Mesenchymal stem cell (in vitro differentiated cells and primary cell): ENCODE measurements at regions not wholly inside any gene's neighbourhood (a gene's known extent, or its start where the extent isn't known, plus 50 kb on each side); places are given as distances from the start of the nearest gene placed in this dataset.

Experiments
- DNase-seq: peaks from one replicate; pipeline ENCODE4 v3.0.0-alpha.2; 2013
- H2AFZ ChIP-seq: one replicate; pipeline ENCODE4 v1.6.1; 2013; ENCODE audit warnings: low read depth, mild to moderate bottlenecking, control low read depth, inconsistent platforms, low read length, moderate library complexity
- H2AK5ac ChIP-seq: 2 replicates; pipeline ENCODE4 v1.6.1; 2013; ENCODE audit warnings: low read length, moderate library complexity, mild to moderate bottlenecking, inconsistent platforms; ENCODE audit not compliant: severe bottlenecking
- H2BK120ac ChIP-seq: one replicate; pipeline ENCODE4 v1.6.1; 2013; ENCODE audit warnings: low read depth, mild to moderate bottlenecking, inconsistent platforms, low read length, moderate library complexity
- H2BK12ac ChIP-seq, 2 experiments: one replicate each; pipeline ENCODE4 v1.6.1; 2013; ENCODE audit warnings: inconsistent platforms in 2 of 2, low read length in 2 of 2, mild to moderate bottlenecking in 2 of 2, moderate library complexity in 2 of 2, control low read depth in 1 of 2
- H2BK15ac ChIP-seq: one replicate; pipeline ENCODE4 v1.6.1; 2013; ENCODE audit warnings: mild to moderate bottlenecking, low read depth, inconsistent platforms; ENCODE audit not compliant: poor library complexity, severe bottlenecking
- H2BK5ac ChIP-seq: 2 replicates; pipeline ENCODE4 v1.6.1; 2013; ENCODE audit warnings: low read depth, mild to moderate bottlenecking, low read length, control low read depth, inconsistent platforms; ENCODE audit not compliant: poor library complexity, severe bottlenecking
- H3K14ac ChIP-seq, 2 experiments: one replicate each; pipeline ENCODE4 v1.6.1; 2013; ENCODE audit warnings: inconsistent platforms in 2 of 2, low read length in 2 of 2, control low read depth in 1 of 2, mild to moderate bottlenecking in 1 of 2, moderate library complexity in 1 of 2
- H3K18ac ChIP-seq, 2 experiments: one replicate each; pipeline ENCODE4 v1.6.1; 2013; ENCODE audit warnings: inconsistent platforms in 2 of 2, low read length in 2 of 2, control low read depth in 1 of 2, low read depth in 1 of 2, mild to moderate bottlenecking in 1 of 2
- H3K23ac ChIP-seq, 2 experiments: one replicate each; pipeline ENCODE4 v1.6.1; 2013; ENCODE audit warnings: inconsistent platforms in 2 of 2, low read length in 2 of 2, mild to moderate bottlenecking in 2 of 2, moderate library complexity in 2 of 2, control low read depth in 1 of 2
- H3K27ac ChIP-seq: 2 replicates; pipeline ENCODE4 v1.5.1; 2013; ENCODE audit warnings: mild to moderate bottlenecking, moderate library complexity, low read length, control low read depth, inconsistent platforms; ENCODE audit not compliant: poor library complexity, severe bottlenecking
- H3K27me3 ChIP-seq, 2 experiments: 2 replicates each; pipeline versions ENCODE4 v1.6.1 to v1.7.0; 2013; ENCODE audit warnings: low read length in 2 of 2, mild to moderate bottlenecking in 2 of 2, moderate library complexity in 2 of 2, control low read depth in 1 of 2, inconsistent platforms in 1 of 2; ENCODE audit not compliant: control insufficient read depth in 1 of 2, insufficient read depth in 1 of 2
- H3K36me3 ChIP-seq, 2 experiments: 2 replicates each; pipeline versions ENCODE4 v1.6.1 to v1.7.0; 2013; ENCODE audit warnings: low read length in 2 of 2, control low read depth in 1 of 2, inconsistent platforms in 1 of 2, low read depth in 1 of 2, mild to moderate bottlenecking in 1 of 2; ENCODE audit not compliant: insufficient read depth in 2 of 2, control insufficient read depth in 1 of 2
- H3K4ac ChIP-seq, 2 experiments: one replicate each; pipeline ENCODE4 v1.6.1; 2013; ENCODE audit warnings: inconsistent platforms in 2 of 2, low read length in 2 of 2, mild to moderate bottlenecking in 2 of 2, moderate library complexity in 2 of 2, control low read depth in 1 of 2, low read depth in 1 of 2
- H3K4me1 ChIP-seq: 2 replicates; pipeline ENCODE4 v1.6.1; 2013; ENCODE audit warnings: low read depth, low read length, control low read depth; ENCODE audit not compliant: control insufficient read depth, insufficient read depth
- H3K4me2 ChIP-seq: 2 replicates; pipeline ENCODE4 v1.6.1; 2013; ENCODE audit warnings: low read length, mild to moderate bottlenecking, inconsistent platforms; ENCODE audit not compliant: poor library complexity, severe bottlenecking
- H3K4me3 ChIP-seq, 2 experiments: 2 replicates each; pipeline versions ENCODE4 v1.5.1 to v1.7.0; 2013; ENCODE audit warnings: low read length in 2 of 2, mild to moderate bottlenecking in 2 of 2, control low read depth in 1 of 2, low read depth in 1 of 2; ENCODE audit not compliant: insufficient read depth in 1 of 2
- H3K79me1 ChIP-seq: replicated peaks from 2 replicates; pipeline ENCODE4 v1.6.1; 2013; ENCODE audit warnings: mild to moderate bottlenecking, control low read depth, low read length, inconsistent platforms; ENCODE audit not compliant: poor library complexity, severe bottlenecking
- H3K9ac ChIP-seq: 2 replicates; pipeline ENCODE4 v1.7.0; 2013; ENCODE audit warnings: mild to moderate bottlenecking, low read length, moderate library complexity
- H3K9me3 ChIP-seq: 2 replicates; pipeline ENCODE4 v1.7.0; 2013; ENCODE audit warnings: mild to moderate bottlenecking, low read length; ENCODE audit not compliant: control insufficient read depth
- H4K8ac ChIP-seq: one replicate; pipeline ENCODE4 v1.6.1; 2013; ENCODE audit warnings: inconsistent platforms, mild to moderate bottlenecking, low read length, moderate library complexity
- H4K91ac ChIP-seq: one replicate; pipeline ENCODE4 v1.6.1; 2013; ENCODE audit warnings: mild to moderate bottlenecking, low read length, inconsistent platforms
- WGBS: methylation state at CpG from one replicate; pipeline ENCODE4 v1.1.7; 2013; ENCODE audit warnings: mixed read lengths; 5-methylcytosine and 5-hydroxymethylcytosine counted together

DNA sequence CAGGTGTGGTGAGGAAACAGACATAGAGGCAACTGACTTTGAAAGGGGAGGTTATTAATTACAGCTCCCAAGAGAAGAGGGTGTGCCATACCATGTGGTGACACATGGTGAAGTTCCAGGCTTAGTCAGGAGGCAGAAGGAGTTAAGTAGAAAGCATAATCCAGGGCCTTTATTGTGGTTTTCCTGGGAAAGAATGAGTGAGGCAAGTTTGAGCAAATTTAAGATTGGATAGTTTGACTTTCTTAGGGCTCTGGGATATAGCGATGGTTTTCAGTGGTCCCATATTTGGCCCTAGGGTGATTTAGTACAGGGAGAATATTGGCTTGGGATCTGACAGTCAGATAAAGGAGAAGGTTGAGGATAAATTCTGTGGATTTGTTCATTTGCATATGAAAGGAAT lies 495.9 kb upstream of the FSTL5 start:
- H2BK5ac ChIP-seq: no peak overlapping the region
- no peak overlapping the region for H2AFZ ChIP-seq
- no peak overlapping the region for H3K23ac ChIP-seq
- no peak overlapping the region for H4K91ac ChIP-seq
- no peaks in the 10 kb centered on the region for H3K4me1 ChIP-seq
- H4K8ac ChIP-seq: no peak overlapping the region
- no peak overlapping the region for H3K4ac ChIP-seq
- no peak overlapping the region for H2BK15ac ChIP-seq
- H3K18ac ChIP-seq: no peak overlapping the region
- no peak overlapping the region for H3K27ac ChIP-seq
- H2BK12ac ChIP-seq: no peak overlapping the region
- H3K9ac ChIP-seq: no peak overlapping the region
- no peaks in the 10 kb centered on the region for H3K27me3 ChIP-seq
- no peaks in the 10 kb centered on the region for H3K9me3 ChIP-seq
- H3K36me3 ChIP-seq: no peaks in the 10 kb centered on the region
- H2AK5ac ChIP-seq: no peak overlapping the region
- no peak overlapping the region for H3K4me2 ChIP-seq
- 88% methylated on average over 1 of the region's 1 CpG for WGBS
- H3K4me3 ChIP-seq: no peak overlapping the region
- H3K14ac ChIP-seq: no peak overlapping the region
- H2BK120ac ChIP-seq: no peak overlapping the region
- no peaks in the 10 kb centered on the region for H3K79me1 ChIP-seq
- no peak for DNase-seq

GRCh38 chr4:162657966-162658365 lies 494.2 kb upstream of the FSTL5 start:
- no peaks in the 10 kb centered on the region for H3K27me3 ChIP-seq
- H2AFZ ChIP-seq: no peak overlapping the region
- H4K91ac ChIP-seq: no peak overlapping the region
- no peak overlapping the region for H3K14ac ChIP-seq
- WGBS: 80% methylated on average over 1 of the region's 1 CpG
- no peaks in the 10 kb centered on the region for H3K4me1 ChIP-seq
- no peak overlapping the region for H3K9ac ChIP-seq
- H3K36me3 ChIP-seq: no peaks in the 10 kb centered on the region
- H3K4me3 ChIP-seq: no peak overlapping the region
- H4K8ac ChIP-seq: no peak overlapping the region
- H3K27ac ChIP-seq: no peak overlapping the region
- no peak overlapping the region for H2BK120ac ChIP-seq
- H2AK5ac ChIP-seq: no peak overlapping the region
- no peak overlapping the region for H3K4ac ChIP-seq
- peaks cover 3% of the 10 kb centered on the region for H3K9me3 ChIP-seq
- H3K79me1 ChIP-seq: no peaks in the 10 kb centered on the region
- no peak overlapping the region for H2BK15ac ChIP-seq
- H3K23ac ChIP-seq: no peak overlapping the region
- H2BK5ac ChIP-seq: no peak overlapping the region
- H2BK12ac ChIP-seq: no peak overlapping the region
- no peak overlapping the region for H3K4me2 ChIP-seq
- H3K18ac ChIP-seq: no peak overlapping the region
- no peak for DNase-seq

DNA sequence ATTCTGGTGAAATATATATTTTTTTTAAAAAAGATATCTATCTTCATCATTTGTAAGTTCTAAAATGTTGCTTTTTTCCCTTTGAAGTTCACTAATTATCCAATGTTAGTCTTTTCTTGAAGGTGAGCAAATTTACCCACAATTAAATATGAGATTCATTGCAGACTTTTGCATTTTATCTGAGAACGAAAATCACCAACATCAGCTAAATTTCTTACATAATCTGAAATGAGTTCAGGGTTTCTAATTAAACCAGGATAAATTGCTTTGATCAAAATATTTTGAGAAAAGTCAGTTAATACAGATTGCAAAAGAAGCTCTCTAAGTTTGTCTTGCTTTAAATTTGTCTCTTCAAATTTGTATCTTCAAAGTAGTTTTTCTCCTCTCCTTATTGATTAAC lies 486.4 kb upstream of the FSTL5 start:
- Histone ChIP-seq H3K79me1 (no peaks in the 10 kb centered on the region), H3K27me3 (no peaks in the 10 kb centered on the region), H4K8ac (no peak overlapping the region), H2BK15ac (no peak overlapping the region), H3K4me3 (no peak overlapping the region), H2AFZ (no peak overlapping the region), H3K14ac (no peak overlapping the region), H3K18ac (no peak overlapping the region), H4K91ac (no peak overlapping the region), H2AK5ac (no peak overlapping the region), H2BK12ac (no peak overlapping the region), H3K27ac (no peak overlapping the region), H3K4me1 (peaks cover 1% of the 10 kb centered on the region), H3K4me2 (no peak overlapping the region), H3K9ac (no peak overlapping the region), H3K36me3 (no peaks in the 10 kb centered on the region), H2BK120ac (no peak overlapping the region), H2BK5ac (no peak overlapping the region), H3K9me3 (peaks cover 5% of the 10 kb centered on the region), H3K4ac (no peak overlapping the region), H3K23ac (no peak overlapping the region)
- no CpG with 5 or more reads among the region's 1 CpG for WGBS
- DNase-seq: no peak

DNA sequence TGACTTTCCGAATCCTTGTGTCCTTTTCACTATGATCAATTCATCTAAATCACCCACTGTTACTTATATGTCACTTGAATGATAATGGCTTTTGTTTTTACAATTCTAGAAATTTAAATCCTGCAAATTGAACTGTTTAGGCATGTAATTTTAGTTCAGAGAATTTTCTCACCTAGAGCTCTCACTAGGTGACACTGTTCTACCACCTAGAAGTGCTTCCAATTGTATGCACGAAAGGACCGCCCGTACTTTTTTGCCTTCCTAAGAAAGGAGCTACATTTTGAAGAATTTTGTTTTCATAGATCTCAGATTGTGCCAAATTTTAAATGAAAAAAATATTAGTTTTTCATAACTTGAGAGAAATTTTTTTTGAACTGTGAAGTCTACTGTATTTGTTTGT lies 481.6 kb upstream of the FSTL5 start:
- no CpG with 5 or more reads among the region's 4 CpGs for WGBS
- Histone ChIP-seq H2AK5ac (no peak overlapping the region), H3K4ac (no peak overlapping the region), H3K14ac (no peak overlapping the region), H3K9me3 (peaks cover 2% of the 10 kb centered on the region), H3K27ac (no peak overlapping the region), H3K4me1 (peaks cover 1% of the 10 kb centered on the region), H3K9ac (no peak overlapping the region), H3K4me2 (no peak overlapping the region), H4K91ac (no peak overlapping the region), H3K36me3 (no peaks in the 10 kb centered on the region), H2AFZ (no peak overlapping the region), H2BK12ac (no peak overlapping the region), H4K8ac (no peak overlapping the region), H3K79me1 (no peaks in the 10 kb centered on the region), H3K18ac (no peak overlapping the region), H3K4me3 (no peak overlapping the region), H3K27me3 (no peaks in the 10 kb centered on the region), H2BK5ac (no peak overlapping the region), H2BK120ac (no peak overlapping the region), H3K23ac (no peak overlapping the region), H2BK15ac (no peak overlapping the region)
- DNase-seq: no peak
